ENCODE measurements at regions not wholly inside any gene's neighbourhood (a gene's known extent, or its start where the extent isn't known, plus 50 kb on each side); places are given as distances from the start of the nearest gene placed in this dataset.

- peak; percentile 20 for DNase-seq (ENCODE audit: low read depth)
Observed at GRCh38 chr9:1960342-1961042, 54.7 kb upstream of the SMARCA2 start.

GRCh38 chr9:1962122-1962521 lies 53.0 kb upstream of the SMARCA2 start:
- DNase-seq (ENCODE audit: low read depth), result no peak

- DNase-seq (ENCODE audit: low read depth), result no peak
Observed at GRCh38 chr9:1962588-1963106, 52.5 kb upstream of the SMARCA2 start.

DNA sequence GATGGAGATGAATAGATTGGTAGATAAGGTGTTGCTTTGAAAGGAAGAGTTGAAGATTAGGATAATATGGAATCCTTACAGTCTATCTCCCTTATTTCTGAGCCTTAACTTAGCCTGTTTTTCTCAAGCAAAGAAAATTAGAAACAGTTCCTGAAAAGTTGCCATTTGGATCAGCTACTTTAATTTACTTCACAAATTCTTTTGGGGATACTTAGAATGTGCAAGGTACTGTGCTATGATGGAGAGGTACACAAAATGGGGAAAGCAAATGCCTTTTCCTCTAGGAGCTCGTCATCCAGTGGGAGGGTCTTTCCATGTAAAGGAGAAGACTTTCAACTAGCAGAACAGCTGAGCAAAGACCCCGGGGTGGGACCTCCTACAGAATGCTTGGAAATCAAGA lies 51.1 kb upstream of the SMARCA2 start:
- no peak for DNase-seq (ENCODE audit: low read depth)
